Panc1 (cell line): ENCODE measurements at regions not wholly inside any gene's neighbourhood (a gene's known extent, or its start where the extent isn't known, plus 50 kb on each side); places are given as distances from the start of the nearest gene placed in this dataset.
"Not testable (repeated sequence)": the region's sequence is repeated elsewhere in the genome, so short reads cannot be mapped to it uniquely, and the experiment has no call there.

Experiments used
- CTCF ChIP-seq: fragments of 450-650 bp; IDR thresholded peaks from 2 replicates; pipeline ENCODE4 v1.5.1; 2017; ENCODE audit warnings: mild to moderate bottlenecking
- POLR2AphosphoS5 ChIP-seq: IDR thresholded peaks from 2 replicates; pipeline ENCODE4 v1.6.1; 2012; ENCODE audit warnings: mild to moderate bottlenecking, low read depth, low read length, moderate library complexity
- TF ChIP-seq, protein P1 (sequence below), 2 experiments: IDR thresholded peaks; 2 replicates each; pipeline ENCODE4 v1.6.1; 2011 to 2012; ENCODE audit warnings: low read depth in 2 of 2, control low read depth in 1 of 2, low read length in 1 of 2, mild to moderate bottlenecking in 1 of 2, moderate library complexity in 1 of 2; ENCODE audit not compliant: insufficient read depth in 1 of 2

- TF ChIP-seq CTCF, POLR2AphosphoS5: not testable (repeated sequence)
- TF ChIP-seq, protein P1, sequence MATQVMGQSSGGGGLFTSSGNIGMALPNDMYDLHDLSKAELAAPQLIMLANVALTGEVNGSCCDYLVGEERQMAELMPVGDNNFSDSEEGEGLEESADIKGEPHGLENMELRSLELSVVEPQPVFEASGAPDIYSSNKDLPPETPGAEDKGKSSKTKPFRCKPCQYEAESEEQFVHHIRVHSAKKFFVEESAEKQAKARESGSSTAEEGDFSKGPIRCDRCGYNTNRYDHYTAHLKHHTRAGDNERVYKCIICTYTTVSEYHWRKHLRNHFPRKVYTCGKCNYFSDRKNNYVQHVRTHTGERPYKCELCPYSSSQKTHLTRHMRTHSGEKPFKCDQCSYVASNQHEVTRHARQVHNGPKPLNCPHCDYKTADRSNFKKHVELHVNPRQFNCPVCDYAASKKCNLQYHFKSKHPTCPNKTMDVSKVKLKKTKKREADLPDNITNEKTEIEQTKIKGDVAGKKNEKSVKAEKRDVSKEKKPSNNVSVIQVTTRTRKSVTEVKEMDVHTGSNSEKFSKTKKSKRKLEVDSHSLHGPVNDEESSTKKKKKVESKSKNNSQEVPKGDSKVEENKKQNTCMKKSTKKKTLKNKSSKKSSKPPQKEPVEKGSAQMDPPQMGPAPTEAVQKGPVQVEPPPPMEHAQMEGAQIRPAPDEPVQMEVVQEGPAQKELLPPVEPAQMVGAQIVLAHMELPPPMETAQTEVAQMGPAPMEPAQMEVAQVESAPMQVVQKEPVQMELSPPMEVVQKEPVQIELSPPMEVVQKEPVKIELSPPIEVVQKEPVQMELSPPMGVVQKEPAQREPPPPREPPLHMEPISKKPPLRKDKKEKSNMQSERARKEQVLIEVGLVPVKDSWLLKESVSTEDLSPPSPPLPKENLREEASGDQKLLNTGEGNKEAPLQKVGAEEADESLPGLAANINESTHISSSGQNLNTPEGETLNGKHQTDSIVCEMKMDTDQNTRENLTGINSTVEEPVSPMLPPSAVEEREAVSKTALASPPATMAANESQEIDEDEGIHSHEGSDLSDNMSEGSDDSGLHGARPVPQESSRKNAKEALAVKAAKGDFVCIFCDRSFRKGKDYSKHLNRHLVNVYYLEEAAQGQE (IDR thresholded peaks at IDR 0.05; ENCODE audit: insufficient read depth in 1 of 2, low read depth in 2 of 2, low read length in 1 of 2) = not testable (repeated sequence)
Measured at GRCh38 chr1:2851918-2852317, 50.4 kb upstream of the TTC34 start.
